ENCODE measurements at regions not wholly inside any gene's neighbourhood (a gene's known extent, or its start where the extent isn't known, plus 50 kb on each side); places are given as distances from the start of the nearest gene placed in this dataset.
"Not testable (repeated sequence)": the region's sequence is repeated elsewhere in the genome, so short reads cannot be mapped to it uniquely, and the experiment has no call there.

DNA sequence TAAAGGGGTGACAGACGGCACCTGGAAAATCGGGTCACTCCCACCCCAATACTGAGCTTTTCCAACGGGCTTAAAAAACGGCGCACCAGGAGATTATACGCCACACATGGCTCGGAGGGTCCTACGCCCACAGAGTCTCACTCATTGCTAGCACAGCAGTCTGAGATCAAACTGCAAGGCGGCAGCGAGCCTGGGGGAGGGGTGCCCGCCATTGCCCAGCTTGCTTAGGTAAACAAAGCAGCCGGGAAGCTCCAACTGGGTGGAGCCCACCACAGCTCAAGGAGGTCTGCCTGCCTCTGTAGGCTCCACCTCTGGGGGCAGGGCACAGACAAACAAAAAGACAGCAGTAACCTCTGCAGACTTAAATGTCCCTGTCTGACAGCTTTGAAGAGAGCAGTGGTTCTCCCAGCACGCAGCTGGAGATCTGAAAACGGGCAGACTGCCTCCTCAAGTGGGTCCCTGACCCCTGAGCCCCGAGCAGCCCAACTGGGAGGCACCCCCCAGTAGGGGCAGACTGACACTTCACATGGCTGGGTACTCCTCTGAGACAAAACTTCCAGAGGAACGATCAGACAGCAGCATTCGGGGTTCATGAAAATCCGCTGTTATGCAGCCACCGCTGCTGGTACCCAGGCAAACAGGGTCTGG lies 162.8 kb upstream of the GJE1 start:
- DNase-seq (ENCODE audit: low spot score), result not testable (repeated sequence)

DNA sequence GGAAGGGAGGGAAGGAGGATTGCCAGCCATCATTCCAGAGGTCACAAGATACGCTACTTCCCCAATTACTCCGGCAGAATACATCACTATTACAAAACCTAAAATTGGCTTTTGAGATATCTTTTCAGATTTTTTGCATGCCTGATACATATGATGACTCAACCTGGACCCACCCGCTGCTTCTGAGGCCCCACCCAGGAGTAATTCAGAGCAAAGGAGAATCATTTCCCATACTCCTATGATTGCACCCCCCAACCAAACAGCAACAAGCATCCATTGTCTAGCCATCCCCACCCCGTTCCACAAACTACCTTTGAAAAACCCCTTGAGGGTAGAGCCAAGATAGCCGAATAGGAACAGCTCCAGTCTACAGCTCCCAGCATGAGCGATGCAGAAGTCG lies 163.5 kb upstream of the GJE1 start:
- DNase-seq (ENCODE audit: low spot score), result no peak

DNA sequence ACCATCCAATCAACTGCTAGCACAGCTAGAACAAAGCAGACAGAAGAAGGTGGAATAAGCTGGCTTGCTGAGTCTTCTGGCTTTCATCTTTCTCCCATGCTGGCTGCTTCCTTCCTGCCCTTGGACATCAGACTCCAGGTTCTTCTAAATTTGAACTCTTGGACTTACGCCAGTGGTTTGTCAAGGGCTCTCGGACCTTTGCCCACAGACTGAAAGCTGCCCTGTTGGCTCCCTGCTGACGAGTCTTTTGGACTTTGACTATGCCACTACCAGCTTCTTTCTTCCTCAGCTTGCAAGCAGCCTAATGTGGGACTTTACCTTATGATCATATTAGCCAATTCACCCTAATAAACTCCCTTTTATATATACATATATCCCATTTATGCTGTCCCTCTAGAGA lies 164.1 kb upstream of the GJE1 start:
- no peak for DNase-seq (ENCODE audit: low spot score)

DNA sequence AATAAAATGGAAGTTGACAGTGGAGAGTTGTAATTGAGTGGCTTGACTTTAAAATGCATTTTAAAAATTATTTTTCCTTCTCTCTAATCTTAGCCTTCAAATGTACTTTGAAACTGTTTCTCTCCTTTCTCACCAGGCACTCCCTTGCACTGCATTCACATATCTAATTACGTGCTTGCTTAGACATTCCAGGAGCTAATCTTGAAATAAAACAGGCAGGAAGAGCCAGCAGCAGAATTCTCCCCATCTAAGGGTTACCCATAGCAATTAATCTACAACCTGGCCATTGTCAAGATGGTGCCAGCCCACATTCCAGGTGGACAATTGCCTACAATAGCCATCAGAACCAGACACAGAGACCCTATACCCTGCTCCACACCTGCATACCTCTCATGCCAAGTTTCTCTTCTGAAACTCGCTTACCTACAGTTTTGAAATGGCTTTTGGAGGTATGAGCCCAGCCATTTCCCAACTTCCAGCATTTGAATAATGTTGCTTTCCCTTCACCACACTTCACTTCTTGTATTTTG lies 167.6 kb upstream of the GJE1 start:
- no peak for DNase-seq (ENCODE audit: low spot score)

DNA sequence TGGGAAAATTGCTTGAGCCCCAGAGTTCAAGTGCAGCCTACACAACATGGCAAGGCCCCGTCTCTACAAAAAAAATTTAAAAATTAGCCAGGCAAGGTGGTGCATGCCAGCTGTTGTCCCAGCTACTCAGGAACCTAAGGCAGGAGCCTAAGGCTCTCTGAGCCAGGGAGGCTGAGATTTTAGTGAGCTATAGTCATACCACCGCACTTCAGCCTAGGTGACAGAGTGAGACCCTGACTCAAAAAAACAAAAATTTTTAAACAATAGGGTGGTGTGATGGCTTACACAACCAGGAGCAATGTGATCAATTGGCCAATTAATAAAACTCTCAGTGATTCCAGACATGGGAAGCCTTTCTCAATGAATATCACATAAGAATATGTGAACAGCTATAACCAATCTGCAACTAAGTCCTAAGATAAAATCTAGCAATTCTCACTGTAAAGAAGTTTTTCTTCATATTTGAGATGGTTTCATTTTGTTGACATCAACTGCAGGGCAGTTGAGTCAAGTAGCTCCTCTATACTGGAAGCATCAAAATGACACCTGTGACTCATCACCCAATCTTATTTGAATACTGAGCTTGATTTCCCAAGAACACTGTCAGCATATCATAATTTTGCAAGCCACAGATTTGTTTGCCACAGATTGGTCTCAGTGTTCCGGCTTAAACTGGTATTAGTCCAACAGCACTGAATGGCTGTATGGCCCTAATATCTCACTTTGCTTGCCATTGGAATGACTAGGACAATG lies 169.0 kb upstream of the GJE1 start:
- DNase-seq (ENCODE audit: low spot score), result no peak

DNA sequence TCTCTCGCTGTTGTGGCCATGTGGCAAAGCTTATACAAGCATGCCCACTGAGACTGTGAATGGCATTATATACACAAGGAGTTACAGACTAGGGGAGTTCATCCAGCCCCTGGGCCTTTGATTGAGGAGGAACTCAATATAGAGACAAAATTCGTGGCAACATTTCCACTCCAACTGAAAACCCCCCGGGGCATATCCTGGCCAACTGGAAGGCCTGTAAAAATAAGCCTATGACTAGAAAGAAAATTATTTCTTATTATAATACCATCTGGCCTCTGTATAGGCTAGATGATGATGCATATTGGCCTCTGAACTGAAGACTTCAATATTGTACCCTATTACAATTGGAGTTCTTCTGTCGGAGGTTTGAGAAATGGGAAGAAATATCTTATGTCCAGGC lies 175.5 kb upstream of the GJE1 start:
- DNase-seq (ENCODE audit: low spot score), result no peak

DNA sequence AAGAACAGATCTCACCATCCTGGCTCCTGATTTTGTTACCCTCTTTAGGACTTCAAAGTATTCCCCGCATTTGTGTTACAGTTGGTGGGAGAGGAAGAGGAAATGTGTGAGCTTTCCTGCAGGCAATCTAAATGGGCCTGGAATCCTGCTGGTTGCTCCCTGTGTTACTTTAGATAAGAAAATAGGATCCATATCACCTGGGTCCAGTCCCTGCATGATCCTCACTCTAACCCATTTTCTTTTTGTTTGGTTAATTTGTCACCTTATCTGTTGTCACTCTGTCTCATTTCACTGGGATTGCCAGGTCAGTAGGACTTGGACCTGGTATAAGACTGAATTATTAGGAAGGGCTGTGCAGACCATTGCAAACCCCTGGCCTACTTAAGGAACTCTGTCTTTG lies 175.9 kb upstream of the GJE1 start:
- no peak for DNase-seq (ENCODE audit: low spot score)

DNA sequence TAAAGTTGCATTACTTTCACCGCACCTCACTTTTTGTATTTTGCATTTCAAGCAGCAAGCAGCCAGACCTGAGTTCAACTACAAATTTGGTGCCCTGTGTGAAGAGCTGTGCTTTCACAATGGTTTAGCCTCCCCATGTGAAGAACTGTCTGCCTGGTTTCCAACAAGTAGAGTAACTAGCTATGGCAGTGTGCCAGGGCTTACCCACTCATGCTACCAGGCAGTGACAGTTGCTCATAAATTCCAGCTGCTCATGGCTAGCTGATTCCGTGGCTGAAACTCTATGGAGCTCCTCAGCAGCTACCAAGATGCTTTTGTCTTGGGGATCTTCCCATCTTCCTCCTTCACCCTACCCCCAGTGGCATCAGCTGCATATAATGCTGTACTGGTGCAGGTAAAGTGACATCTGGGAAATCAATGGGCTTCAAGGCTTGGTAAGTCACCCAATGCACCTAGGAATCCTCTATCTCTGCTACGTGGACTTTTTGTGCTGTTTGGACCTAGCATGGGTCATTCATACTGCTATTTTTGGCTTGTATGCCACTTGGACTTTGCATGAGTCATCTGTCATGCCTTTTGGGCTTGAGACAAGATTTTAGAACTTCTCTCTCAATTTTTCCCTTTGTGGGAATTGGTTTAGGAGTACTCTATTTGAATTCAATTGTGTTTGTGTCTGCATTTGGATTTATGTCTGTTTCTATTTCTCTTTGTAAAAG lies 176.5 kb upstream of the GJE1 start:
- no peak for DNase-seq (ENCODE audit: low spot score)

DNA sequence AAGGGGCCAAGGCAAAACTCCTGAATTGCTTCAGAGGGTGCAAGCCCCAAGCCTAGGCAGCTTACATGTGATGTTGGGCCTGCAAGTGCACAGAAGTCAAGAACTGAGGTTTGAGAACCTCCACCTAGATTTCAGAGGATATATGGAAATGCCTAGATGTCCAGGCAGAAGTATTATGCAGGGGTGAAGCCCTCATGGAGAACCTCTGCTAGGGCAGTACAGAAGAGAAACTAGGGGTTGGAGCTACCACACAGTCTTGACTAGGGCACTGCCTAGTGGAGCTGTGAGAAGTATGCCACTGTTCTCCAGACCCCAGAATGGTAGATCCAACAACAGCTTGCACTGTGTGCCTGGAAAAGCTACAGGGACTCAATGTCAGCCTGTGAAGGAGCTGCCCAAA lies 179.7 kb upstream of the GJE1 start:
- no peak for DNase-seq (ENCODE audit: low spot score)

DNA sequence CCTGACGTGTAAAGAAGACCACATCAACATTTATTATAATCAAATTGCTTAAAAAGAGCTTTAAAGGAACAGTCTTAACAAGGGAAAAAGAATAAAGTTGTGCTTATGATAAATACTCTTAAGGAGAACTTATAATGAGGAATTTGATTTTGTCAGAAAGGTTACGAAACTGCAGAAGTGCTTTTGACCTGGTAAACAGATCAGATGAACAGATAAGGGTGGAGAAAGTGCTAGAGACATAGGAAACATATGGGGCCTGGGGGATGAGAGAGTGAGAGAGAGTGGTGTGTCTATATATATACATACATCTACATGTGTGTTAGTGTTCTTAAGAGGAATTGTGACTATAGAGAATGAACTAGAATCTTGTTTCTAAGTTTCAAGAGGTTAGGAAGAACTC lies 186.2 kb upstream of the GJE1 start:
- DNase-seq (ENCODE audit: low spot score), result no peak

DNA sequence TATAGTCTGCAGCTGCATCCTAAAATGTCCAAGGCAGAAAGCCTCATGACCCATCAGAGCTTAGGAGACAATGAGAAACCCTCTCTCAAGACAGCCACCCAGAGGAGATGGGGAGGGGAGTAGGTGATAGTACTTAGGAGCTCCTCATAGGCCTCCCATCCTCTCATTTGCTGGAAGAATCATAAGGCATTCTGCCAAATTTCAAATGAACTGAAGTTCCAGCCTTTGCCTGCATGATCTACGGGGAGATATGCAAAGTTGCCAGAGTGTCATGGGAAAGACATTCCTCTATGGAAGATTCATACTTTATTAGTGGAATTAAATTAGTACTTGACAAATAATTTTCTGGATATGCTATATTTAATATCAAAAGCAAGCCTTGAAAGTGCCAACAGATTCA lies 194.1 kb upstream of the GJE1 start:
- DNase-seq (ENCODE audit: low spot score), result no peak

DNA sequence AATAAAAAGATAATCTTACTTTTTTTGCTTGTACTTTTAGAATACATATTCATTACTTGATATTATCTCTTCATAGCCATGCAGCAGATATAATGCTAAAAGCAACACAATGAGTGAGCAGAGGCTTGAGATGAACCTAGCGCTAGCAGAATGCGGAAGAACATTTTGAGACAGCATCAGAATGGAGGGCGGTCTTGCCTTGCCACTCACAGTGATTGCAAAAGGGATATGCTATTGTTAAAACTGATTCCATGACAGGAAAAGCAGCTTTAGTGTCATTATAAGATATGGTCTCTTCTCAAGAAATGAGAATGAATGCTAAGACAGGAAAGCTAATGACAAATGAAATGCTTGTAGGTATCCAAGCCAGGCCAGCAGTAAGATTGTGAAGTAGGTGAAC lies 200.0 kb upstream of the GJE1 start:
- DNase-seq (ENCODE audit: low spot score), result no peak

DNA sequence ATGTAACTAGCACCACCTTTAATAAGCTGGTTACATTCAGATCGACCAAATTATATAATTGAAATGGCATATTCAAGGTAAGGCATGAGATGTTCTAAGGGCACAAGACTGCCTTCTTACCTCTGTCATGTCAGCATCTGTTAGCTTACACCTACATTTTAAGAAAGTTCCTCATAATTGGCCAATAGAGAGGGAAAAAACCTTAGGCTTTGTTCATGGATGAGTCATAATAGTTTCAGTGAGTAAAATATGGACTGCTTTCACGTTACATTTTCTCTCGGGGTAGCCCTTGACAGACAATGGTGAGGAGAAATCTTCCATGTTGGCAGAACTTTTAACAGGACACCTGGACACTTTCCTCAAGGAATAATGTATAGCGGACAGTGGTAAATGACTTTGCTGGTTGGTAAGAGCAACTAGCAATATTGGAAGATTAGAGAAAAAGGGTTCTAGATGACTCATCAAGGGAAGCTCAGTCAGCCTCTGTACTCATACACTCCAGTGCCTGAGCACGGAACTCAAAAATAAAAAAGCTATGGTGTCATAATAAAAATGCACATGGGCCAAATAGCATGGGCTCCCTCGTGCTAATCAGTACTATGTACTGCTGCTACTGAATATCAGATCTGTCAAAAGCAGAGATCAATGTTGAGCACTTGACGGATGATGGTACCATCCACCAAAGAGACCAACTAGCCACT lies 206.4 kb upstream of the GJE1 start:
- DNase-seq (ENCODE audit: low spot score), result not testable (repeated sequence)

DNA sequence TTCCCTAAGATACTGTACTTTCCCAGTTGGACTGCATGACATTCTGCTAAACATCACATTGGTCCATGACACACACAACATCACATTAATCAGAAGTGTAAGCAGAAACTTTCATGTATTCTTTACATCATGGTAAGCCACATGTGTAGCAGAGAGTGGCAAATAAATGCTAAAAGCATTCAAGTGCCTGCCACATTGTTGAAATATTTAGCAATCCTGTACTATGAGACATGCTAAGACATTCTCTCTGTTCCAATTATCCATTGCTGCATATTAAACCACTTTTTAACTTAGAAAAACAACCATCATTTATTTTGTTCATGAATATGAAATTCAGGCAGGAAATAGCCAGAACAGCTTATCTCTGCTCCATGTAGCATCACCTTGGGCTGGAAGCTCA lies 207.7 kb upstream of the GJE1 start:
- no peak for DNase-seq (ENCODE audit: low spot score)

DNA sequence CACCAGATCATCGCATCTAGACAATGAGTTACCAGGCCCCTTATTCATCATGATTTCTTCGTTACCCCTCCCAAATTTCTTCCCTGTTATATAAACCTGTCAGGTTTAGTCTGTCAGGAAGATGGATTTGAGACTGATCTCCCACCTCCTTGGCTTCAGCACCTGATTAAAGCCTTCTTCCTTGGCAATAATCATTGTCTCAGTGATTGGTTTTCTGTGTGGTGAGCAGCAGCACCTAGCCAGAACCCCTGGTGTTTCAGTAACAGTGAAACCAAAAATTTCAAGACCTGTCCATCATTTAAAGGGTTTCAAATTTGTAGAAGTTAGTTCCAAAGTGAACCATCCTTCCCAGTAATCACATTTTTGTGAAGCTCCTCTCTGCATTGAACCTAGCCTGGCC lies 209.8 kb upstream of the GJE1 start:
- DNase-seq (ENCODE audit: low spot score), result no peak

DNA sequence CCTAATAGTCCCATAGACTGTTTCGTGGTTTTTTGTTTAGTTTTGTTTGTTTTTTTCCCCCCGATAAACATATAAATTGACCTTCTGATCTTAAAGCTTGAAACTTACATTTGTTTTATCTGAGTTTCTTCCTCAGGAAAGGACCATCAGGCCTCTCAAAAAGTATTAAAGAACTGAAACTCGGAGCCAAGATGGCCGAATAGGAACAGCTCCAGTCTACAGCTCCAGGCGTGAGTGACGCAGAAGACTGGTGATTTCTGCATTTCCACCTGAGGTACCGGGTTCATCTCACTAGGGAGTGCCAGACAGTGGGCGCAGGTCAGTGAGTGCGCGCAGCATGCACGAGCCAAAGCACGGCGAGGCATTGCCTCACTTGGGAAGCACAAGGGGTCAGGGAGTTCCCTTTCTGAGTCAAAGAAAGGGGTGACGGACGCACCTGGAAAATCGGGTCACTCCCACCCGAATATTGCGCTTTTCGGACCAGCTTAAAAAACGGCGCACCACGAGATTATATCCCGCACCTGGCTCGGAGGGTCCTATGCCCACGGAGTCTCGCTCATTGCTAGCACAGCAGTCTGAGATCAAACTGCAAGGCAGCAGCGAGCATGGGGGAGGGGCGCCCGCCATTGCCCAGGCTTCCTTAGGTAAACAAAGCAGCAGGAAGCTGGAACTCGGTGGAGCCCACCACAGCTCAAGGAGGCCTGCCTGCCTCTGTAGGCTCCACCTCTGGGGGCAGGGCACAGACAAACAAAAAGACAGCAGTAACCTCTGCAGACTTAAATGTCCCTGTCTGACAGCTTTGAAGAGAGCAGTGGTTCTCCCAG lies 215.8 kb upstream of the GJE1 start:
- not testable (repeated sequence) for DNase-seq (ENCODE audit: low spot score)

DNA sequence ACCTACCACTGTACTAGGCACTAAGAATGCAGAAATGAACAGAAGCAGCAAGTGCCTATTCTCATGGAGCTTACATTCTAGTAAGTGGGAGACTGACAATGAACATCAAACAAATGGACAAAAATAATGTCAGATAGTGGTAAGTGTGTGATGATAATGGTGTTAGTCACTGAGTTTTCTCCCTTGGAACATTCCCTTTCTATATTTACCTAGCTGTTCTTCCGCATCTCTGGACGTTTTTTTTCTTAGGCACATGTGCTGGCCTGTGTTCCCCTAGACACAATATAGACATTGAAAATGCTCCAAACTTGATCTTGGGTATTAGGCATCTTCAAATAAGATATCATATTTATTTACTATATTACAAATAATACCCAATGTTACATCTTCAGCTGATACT lies 218.1 kb upstream of the GJE1 start:
- DNase-seq (ENCODE audit: low spot score), result no peak

DNA sequence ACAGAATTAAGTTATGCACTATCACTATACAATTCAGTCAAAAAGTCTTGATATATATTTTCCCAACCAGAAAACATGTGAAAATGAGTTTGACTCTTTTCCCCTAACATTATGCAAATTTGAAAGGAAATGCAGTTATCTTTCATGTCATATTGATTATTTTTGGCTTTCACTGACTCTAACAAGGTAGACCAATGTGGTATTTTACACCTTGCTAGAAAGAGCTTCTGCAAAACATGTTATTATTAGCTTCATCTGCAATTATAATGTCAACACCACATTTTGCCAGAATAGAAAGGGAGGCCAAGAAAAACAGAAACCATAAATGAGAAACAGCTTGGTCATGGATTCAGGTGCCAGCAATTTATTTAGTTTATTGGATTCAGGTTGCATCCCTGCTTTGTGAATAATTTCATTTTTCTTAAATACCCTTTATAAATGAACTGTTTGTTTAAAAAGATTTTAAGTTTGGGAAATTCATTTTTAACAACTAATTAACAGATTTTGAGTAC lies 226.1 kb upstream of the GJE1 start:
- DNase-seq (ENCODE audit: low spot score), result no peak

DNA sequence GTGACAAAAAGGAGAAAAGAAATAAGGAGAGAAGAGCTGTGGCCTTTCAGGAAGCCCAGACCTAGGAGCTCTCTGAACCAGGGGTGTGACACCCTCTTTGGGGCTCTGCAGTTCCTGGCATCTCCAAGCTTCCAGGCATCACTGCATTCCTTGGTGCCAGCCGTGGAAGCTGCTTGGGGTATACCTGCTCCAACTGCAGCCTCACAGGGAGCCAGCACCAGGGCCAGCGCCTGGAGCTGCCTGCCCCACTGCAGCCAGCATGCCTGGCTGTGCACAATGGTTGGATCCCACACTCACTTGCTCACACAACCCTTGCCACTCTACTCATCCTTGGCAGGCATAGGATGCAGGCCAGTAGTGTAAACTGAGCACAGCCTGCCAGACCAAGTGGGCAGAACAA lies 242.1 kb upstream of the GJE1 start:
- DNase-seq (ENCODE audit: low spot score), result no peak

DNA sequence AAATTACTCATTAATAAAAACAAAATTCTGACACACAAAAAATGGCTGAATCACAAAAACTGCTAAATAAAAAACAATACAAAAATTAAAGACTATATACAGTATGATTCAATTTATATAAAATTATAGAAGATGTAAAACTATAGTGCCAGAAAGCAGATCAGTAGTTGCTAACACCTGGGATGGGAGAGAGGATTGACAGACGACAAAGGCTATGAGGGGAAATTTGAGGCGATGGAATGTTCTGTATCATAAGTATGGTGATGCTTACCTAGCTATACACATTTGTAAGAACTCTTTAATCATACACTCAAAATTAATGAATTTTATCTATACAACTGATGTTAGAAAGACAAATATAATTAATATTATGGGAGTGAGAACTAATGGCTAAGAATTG lies 247.9 kb upstream of the GJE1 start:
- DNase-seq (ENCODE audit: low spot score), result no peak

DNA sequence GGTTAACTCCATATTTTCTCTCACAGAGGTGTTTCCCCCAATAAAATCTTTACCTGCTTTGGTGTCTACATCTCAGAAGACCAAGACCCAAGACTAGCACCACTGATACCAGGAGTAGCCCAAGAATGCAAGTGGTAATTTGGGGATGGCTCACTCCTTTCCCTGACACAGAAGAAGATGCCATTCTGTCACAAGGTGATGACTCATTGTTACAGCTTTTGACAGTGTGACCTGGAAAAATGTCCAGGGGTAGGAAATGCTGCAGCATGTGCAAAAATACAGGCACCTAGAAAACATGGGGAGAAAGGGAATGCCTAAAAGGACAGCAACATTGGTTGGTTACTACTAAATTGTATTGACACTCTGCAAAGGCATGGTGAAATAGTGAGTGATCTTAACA lies 254.0 kb upstream of the GJE1 start:
- no peak for DNase-seq (ENCODE audit: low spot score)
